Spinal cord (tissue), 10 donors: ENCODE measurements at regions not wholly inside any gene's neighbourhood (a gene's known extent, or its start where the extent isn't known, plus 50 kb on each side); places are given as distances from the start of the nearest gene placed in this dataset. TPM values are rescaled to one million over a fixed set of nuclear protein-coding genes. Genes with fewer than 3 reads are reported as not detected.

Experiments used
- DNase-seq, 6 donors: peaks; one replicate each; pipeline versions ENCODE4 v3.0.0 to v3.0.0-alpha.2; 2013 to 2015; ENCODE audit warnings: low spot score in 6 of 6, low read depth in 4 of 6
- H3K27ac ChIP-seq: one replicate; pipeline ENCODE4 v1.5.1; 2013; ENCODE audit warnings: low read depth, low read length, control low read depth
- H3K27me3 ChIP-seq: one replicate; pipeline ENCODE4 v1.6.1; 2013; ENCODE audit warnings: low read length; ENCODE audit not compliant: control insufficient read depth, insufficient read depth
- H3K36me3 ChIP-seq: one replicate; pipeline ENCODE4 v1.6.1; 2013; ENCODE audit warnings: low read length; ENCODE audit not compliant: control insufficient read depth, insufficient read depth
- H3K4me1 ChIP-seq: one replicate; pipeline ENCODE4 v1.6.1; 2013; ENCODE audit warnings: low read length; ENCODE audit not compliant: control insufficient read depth, insufficient read depth
- H3K4me3 ChIP-seq: one replicate; pipeline ENCODE4 v1.5.1; 2013; ENCODE audit warnings: low read depth, low read length, control low read depth
- H3K9me3 ChIP-seq: one replicate; pipeline ENCODE4 v1.6.1; 2013; ENCODE audit warnings: low read length; ENCODE audit not compliant: control insufficient read depth, insufficient read depth
- WGBS: methylation state at CpG from one replicate; pipeline ENCODE4 v1.1.5; 2013; ENCODE audit warnings: missing lambda C conversion rate; ENCODE audit not compliant: insufficient coverage; 5-methylcytosine and 5-hydroxymethylcytosine counted together
- small RNA-seq: library from RNA; depleted of rRNA; stranded (forward); fragments of <200 nt; gene quantifications from one replicate; pipeline ENCODE3, GENCODE V24; 2014; ENCODE audit warnings: low replicate concordance
- donor health status: healthy.

GRCh38 chr6:19782588-19782987 is 54.6 kb upstream of the ID4 start:
- no CpG with 5 or more reads among the region's 3 CpGs for WGBS
- Histone ChIP-seq H3K27ac (no peak overlapping the region), H3K27me3 (no peaks in the 10 kb centered on the region), H3K36me3 (no peaks in the 10 kb centered on the region), H3K4me1 (no peaks in the 10 kb centered on the region), H3K4me3 (no peak overlapping the region), H3K9me3 (no peaks in the 10 kb centered on the region)
- no peak for DNase-seq

Small RNA genes lying in the stretch of these regions (small RNA-seq; reads per million reads assigned to genes)
- gene MIR548A1 (not detected), gene RNA5SP205 (not detected), gene RNU6-801P (not detected)
